ENCODE measurements at regions not wholly inside any gene's neighbourhood (a gene's known extent, or its start where the extent isn't known, plus 50 kb on each side); places are given as distances from the start of the nearest gene placed in this dataset.
"Not testable (repeated sequence)": the region's sequence is repeated elsewhere in the genome, so short reads cannot be mapped to it uniquely, and the experiment has no call there.

DNA sequence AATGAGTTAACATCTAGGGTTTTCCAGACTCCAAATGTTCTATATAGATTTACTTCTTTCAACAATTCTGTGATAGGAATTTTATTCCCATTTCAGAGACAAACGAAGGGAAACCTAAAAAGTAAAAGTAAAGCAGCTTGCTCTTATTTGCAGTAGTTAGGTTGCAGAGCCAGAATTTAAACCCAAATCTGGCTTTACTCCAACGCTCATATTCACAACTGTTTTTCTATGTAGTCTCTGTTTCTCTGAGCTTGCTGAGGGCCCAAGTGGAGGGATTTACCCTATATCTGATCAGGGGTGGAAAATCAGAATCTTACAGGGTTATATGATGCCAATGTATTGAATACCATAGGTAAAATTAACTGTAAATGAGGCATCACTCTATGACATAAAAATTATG lies 599.1 kb upstream of the GRIA3 start:
- no peak for DNase-seq

DNA sequence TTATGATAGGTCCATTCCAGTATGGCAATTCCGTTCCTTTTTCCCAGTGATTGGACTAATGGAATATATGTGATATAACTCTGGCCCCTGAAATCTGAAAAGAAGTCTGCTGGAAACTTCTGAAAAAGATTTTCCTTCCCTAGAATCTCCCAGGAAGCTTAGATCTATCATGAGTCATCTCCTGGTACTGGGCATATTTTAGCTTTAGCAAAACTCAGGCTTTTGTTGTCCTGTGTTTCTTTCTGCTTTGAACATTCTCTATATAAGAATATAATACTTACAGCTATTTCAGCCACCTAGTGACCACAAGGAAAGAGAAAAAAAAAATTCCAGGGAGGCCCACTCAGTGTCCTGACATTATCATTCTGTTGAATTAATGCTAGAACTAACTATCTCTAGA lies 597.2 kb upstream of the GRIA3 start:
- no peak for DNase-seq

DNA sequence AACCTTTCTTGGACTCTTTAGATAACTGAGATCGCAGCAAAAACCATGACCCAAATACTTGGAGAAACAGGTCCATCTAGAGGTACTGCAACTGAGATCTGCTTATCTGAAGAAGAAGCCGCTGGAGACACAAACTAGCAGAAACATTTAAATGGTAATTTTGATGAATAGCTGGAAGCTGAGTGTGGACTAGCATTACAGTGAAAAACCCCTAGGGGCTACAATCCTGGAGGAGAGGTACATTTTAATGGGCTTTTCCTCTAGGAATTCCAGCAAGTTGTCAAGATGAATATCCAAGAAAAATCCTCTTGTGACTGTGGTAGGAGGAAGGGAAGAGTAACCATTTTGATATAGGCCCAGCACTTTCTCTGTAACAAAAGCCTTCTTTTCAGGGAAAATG lies 592.5 kb upstream of the GRIA3 start:
- DNase-seq: no peak

DNA sequence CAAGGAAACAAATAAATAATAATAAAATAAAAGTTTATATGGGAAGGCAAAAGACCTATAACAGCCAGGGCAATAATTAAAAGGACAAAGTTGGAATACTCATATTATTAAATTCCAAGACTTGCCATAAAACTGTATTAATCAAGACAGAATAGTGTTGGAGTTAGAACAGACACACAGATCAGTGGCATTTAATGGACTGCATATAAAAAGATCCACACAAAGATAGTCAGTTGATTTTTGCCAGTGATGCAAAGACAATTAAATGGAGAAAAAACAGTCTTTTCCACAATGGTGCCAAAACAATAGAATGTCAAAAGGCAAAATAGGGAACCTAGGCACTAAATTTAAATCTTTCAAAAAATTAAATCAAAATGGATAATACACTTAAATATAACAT lies 587.1 kb upstream of the GRIA3 start:
- no peak for DNase-seq

DNA sequence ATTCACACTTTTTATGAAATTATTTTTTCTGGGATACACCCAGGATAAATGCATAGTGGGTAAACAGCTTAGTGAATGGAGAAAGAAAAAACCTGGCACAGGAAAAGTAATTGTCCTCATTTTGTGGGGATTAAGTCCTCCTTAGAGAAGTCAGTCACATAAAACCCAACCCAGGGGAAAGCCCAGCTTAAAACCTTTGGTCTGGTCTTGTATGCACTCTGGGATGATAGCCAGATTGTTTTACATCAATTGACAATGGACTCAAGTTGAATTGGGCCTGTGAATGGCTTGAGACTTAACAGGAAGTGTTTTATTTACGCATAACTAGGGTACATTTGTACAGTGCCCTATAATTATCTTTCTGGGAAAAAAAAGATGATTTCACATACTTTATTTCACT lies 561.3 kb upstream of the GRIA3 start:
- DNase-seq: no peak

DNA sequence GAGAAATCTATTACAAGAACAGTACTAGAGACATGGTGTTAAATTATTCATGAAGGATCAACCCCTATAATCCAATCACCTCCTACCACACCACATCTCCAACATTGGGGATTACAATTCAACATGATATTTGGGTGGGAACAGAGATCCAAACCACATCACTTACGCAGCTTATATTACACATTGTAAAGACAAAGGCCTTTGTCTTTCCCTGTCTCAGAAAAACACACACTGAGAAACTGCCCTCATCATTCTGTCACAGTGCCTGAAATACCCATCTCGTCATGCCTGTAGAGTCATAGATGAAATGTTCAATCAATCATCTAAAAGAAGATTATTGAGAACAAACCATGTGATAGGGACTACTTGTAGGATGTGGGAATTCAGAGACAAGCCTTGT lies 558.8 kb upstream of the GRIA3 start:
- DNase-seq: no peak

DNA sequence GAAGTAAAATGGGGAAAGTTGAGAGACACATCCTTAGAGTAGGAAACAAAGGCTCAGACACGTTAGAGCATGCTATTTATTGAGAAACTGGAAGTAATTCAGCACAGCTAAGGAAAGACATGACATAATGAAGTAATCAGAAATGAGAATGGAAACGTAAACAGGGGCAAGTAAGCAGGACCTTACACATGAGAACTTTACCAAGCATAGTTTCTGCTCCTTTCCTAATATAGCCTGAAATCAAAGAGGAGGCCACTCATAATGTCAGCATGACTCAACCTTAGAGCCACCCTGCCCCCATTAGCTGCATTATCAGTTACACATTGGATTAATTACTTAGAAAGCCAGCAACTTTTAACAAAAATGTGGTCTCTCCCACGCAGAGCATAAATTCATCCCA lies 558.3 kb upstream of the GRIA3 start:
- no peak for DNase-seq

DNA sequence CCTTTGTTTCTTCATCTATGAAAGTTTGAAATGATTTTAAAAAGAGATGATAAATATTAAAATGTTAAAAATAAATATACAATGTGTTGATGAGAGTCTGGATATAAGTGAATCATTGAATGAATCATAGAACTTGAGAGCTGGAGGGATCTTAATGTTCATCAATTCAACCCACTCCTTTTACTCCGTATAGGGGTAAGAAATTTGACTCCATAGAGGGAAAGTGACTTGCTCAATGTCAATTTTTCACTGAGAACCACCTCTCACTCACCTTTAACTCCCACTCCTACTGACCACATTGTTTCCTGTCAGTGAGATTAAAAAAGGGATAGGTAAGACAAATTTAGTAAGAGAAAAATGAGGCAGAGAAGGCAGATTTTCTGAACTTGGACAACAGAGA lies 557.2 kb upstream of the GRIA3 start:
- DNase-seq: no peak

DNA sequence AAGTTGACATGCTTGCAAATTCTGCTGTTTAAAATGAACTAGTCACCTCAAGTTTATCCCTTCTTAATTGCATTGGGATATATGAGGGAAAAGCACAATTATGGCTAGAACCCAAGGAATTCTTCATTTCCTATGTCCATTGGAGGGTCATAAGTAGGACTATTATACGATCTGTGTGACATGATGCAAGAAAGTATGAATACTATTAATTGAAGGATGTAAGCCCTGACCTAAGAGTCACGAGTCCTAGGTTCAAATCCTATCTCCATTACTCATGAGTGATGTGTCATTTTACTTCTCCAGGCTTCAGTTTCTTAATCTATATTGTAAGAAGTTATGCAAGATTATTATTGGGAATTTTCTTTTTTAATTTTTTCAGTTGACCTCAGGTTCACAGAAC lies 542.9 kb upstream of the GRIA3 start:
- DNase-seq: no peak

DNA sequence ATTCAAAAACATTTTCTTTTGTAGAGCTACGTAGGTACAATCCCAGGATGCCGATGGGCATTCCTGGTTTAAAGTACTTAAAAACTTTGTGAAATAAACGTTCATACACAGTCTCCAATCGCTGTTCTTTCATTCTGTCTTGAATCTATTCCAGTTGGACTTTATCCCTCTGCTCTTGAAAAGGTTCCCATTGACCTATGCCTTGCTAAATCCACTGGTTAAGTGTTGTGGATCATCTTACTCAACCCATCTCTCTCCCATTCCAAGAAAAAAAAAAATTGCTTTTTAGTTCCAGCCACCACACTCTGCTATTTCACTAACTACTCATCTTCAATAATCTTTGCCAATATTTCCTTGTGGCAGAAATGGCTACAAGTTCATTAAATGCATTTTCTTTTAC lies 542.3 kb upstream of the GRIA3 start:
- DNase-seq: no peak

DNA sequence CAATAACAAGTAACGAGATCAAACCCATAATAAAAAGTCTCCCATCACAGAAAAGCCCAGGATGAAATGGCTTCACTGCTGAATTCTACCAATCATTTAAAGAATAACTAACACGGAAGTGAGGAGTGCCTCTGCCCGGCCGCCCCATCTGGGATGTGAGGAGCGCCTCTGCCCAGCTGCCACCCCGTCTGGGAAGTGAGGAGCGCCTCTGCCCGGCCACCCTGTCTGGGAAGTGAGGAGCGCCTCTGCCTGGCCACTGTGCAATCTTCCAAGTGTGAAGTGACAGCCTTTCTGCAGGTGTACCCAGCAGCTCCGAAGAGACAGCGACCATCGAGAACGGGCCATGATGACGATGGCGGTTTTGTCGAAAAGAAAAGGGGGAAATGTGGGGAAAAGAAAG lies 528.8 kb upstream of the GRIA3 start:
- DNase-seq: not testable (repeated sequence)

DNA sequence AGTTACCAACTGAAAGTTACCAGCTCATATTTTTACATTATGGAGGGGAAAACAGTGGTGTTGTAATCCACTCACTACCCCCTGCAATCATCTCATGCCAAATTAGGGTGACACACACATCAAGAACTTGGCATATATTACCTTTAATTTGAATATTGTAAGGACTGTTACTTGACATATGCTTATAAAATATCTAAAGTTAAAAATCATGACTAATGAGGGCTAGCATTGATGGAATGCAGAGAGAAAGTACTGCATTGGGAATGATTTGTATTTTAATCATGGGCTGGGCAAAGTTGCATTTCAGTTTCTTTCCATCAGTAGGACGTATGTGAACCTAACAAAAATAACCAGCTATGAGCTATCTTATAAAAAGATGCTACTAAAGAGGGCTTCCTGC lies 517.5 kb upstream of the GRIA3 start:
- DNase-seq: no peak

DNA sequence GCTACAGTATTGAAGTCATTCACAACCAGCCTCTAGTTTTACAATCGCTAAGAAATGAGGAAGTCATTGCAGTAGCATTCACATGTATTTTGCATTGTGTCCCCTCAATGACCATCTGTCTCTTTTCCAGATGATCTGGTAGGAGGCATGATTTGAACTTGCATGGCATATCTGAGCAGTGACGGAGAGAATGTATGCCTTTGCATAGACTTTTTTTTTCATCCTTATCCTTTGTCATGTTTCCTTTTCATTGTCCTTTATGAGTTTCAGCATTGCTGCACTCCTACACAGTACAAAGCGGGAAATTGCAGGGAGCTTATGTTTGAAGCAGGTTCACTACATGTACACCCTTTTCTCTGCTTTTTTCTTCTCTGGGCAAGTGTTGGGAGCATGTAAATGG lies 516.4 kb upstream of the GRIA3 start:
- DNase-seq: no peak

DNA sequence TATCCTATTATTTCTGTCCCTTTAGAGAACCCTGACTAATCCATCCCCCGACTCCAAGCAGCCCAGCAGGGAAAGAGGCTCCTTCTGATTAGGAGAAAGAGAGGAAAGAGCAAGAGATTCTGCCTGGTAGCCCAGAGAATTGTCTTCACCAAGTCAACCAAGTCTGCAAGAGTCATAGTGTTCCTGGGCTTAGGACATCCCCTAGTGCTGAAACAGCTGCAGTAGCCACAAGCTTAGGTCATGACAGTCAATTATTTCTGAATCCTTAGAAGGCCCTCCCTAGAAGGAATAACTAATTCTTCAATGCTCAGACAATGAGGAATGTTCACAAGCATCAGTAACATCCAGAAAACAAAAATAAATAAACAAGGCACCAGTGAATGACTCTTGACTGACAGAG lies 480.3 kb upstream of the GRIA3 start:
- no peak for DNase-seq

DNA sequence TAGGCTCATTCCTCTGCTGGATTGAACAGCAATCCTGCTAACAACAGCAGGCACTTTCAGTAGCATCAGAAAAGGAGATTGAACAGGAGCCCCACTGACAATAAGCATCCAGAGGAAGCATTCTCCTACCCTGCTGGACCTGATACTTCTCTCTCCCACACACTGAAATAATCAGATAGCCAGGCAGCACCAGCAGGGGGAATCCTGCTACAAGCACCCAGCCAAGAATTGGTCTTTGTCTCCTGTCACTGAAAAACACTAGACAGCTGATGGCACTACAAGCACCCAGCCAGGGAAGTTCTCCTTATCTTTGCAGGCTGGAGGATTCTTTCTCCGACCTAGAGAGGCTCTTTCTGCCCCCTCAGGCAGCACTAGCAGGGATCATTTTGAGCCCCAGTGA lies 444.3 kb upstream of the GRIA3 start:
- no peak for DNase-seq

DNA sequence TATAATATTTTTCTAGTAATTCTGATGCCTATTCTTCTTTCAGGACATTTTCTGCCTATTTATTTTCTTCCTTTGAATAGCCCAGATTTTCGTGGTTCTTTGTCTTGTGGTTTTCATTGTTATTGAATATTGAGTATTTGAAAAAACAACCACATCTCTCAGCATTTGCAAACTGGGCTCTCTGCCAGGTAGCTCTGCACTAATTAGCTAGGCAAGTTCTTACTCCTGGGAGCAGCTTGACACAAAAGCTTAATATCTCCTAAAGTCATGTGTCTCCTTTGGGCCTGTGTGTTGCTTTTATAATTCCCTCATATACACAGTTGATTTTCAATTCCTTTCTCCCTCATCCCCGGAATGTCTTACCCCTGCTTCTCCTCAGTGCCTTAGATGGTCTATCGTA lies 413.5 kb upstream of the GRIA3 start:
- DNase-seq: peak; percentile 40

DNA sequence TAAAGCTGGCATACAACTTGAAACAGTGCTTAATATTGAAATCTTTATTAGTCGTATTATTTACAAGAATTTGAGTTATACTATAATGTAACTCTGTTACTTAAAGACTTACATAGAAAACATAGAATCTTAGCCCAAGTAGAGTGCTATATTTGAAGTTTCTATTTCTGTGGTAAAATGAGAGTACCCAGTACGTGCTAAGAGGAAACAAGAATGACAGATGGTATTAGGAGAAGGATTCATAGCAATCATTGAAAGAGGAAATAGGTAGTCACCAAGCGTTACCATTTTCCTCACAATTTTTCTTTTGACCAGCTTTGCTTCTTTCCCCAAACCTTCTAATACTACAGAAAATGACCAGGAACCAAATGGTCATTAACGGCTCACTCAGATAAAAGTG lies 412.1 kb upstream of the GRIA3 start:
- no peak for DNase-seq

DNA sequence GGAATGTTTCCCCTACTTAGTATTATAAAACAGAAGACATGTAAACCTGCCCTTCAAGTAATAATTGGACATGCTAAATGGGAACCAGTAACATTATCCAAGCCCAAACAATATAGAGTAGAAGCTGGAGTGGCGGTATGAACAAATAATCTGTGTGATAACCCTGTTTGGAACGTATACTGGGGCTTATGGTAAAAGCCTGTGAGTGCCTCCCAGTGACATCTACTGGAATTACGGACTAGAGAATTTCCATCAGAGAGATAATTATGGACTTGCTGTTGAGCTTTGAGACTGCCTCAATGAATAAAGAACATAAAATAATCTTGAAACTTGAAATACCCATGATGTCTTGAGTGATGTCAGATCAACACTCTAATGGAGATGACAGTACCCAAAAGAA lies 406.3 kb upstream of the GRIA3 start:
- no peak for DNase-seq

DNA sequence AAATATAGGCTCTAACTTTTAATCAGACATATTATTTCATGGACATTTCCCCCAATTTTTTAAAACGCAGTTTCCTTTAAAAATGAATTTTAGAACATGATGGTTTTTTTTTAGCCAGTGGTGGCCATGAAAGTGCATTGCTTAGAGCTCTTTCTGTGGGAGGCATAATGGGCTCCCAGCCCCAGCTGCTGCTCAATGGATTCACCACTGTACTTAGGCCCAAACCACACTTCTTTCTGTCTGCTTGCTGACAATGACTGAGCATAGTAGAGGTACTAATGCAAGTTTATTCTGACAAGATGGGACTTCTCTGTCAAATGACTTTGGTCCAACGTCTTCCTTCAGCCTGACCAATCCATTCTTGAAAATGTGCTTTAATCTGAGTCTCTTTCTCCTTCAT lies 400.2 kb upstream of the GRIA3 start:
- DNase-seq: no peak

DNA sequence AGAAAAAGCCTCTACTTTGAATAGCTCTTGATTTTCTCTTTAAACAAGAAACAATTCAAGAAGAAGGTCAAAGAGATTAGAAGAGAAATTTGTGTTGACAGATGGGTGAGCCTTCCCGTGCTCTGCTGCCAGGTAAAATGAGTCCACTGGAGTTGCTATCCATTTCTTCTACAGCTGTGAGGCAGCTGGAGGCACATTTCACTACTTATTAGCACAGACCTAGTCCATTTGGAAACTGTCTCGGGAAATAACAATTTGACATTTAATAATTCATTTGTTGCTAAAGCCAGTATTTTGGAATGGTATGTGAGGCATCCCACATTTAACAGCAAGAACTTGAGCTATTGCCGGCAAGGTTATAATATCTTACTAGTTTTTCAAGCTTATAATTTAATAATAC lies 396.8 kb upstream of the GRIA3 start:
- no peak for DNase-seq

DNA sequence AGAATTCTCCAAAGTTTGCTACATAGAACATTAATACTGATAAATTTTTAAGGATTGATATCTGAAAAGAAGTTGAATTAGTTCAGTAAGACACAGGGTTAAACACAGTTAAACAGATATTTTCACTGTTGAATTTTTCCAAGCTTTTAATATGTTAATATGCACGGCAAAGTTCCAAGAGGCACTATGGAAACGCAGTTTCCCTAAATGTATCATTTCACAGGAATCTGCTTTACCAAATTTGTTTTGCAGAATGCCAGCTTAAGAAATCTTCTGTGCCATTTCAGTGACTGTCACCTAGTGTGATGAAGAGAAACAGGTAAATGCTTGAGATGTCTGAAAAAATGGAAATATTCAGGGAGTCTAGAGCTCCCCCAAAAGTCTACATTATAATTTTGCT lies 395.9 kb upstream of the GRIA3 start:
- DNase-seq: no peak

DNA sequence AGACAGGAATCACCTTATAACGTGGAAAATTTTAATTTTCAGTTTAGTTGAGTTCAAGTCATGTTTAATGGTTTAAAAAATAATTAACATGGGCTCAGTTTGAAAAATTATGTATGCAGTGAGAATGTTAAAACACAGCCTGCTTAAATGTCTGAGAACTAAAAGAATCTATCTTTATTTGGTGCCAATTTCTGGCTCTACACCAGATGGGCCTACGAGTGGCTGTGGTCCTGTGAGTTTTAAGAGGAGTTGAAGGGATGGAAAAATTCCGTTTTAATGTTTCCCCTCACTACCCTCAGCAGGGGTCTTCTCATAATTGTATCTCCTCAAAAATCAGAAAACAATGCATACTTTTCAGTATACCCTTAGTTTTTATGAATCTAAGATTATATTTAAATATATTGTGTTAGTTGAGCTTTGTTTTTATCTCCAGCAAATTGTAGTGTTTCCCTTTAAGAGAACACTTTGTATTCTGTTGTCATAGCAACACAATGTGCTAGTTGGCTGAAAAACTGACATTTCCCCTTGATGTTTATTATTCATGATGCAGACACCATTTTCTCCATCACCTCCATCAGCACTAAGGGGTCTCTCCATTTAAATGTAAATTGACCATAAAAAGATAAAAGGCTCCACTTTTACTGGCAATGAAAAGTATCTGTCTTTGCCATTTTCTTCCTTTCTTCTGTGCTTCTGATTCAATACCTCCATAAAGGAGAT lies 393.5 kb upstream of the GRIA3 start:
- no peak for DNase-seq

DNA sequence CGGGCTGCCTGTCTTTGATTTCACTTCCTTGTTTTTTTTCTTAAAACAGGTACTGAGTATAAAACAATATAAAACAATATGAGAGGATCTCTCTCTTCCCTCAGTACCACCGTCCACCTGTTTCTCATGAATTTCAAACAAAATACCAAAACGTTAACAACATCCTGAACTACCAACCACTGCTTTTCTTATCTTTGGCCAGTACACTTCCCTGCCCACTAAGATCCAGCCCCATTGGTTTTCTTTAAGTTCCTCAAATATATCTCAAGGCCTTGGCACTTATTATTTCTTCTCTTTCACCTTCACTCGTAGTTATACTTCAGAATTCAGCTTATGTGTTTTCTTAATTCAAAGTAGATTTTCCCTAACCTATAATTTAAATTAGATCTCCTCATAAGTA lies 370.2 kb upstream of the GRIA3 start:
- DNase-seq: no peak

DNA sequence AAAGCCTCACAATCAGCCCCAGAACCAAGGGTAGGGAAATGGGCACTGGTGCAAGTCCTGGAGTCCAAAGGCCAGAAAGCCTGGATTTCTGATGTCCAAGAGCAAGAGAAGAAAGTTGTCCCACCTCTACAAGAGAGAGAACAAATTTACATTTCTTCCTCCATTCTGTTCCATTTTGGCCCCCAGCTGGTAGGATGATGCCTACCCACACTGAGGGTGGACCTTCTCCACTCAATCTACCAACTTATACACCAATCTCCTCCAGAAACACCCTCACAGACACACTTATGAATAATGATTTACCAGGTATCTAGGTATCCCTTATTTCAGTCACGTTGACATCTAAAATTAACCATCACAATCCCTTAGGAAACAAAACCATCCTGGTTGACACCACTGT lies 367.8 kb upstream of the GRIA3 start:
- no peak for DNase-seq

DNA sequence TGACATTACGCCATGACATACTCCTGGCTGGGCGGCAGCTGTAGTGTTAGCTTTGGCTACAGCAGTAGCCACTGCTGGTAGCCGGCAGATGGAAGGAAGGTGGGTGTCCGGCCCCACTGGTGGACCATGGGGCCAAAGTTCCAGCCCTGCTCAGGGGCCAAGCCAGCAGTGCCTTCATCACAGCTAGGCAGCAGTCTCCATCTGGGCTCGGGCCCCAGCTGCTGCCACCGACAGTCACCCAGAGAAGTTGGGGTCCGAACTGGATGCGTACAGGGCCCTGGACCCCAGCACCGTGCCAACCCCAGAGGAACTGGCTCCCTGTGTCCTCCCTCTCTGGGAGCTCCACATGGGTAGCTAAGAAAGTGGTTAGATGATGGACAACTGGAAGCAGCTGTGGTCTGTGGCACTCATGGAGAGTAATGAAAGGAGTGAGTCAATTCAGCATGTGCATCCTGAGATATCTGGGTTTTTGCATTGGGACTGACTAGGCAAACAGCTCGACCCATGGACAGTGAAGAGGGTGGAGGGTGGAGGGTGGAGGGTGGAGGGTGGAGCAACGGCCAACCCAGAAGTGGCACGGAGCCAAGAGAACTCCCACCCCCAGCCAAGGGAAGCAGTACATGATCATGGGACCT lies 366.6 kb upstream of the GRIA3 start:
- no peak for DNase-seq
